Endodermal cell (in vitro differentiated cells): ENCODE measurements at regions not wholly inside any gene's neighbourhood (a gene's known extent, or its start where the extent isn't known, plus 50 kb on each side); places are given as distances from the start of the nearest gene placed in this dataset.

Experiments used
- DNase-seq: peaks from one replicate; pipeline ENCODE4 v3.0.0-alpha.2; 2017
- H3K27ac ChIP-seq: 2 replicates; pipeline ENCODE4 v1.5.1; 2013; ENCODE audit warnings: mild to moderate bottlenecking, low read depth, low read length, moderate library complexity
- H3K27me3 ChIP-seq: 2 replicates; pipeline ENCODE4 v1.6.1; 2013; ENCODE audit warnings: mild to moderate bottlenecking, low read length, moderate library complexity; ENCODE audit not compliant: insufficient read depth, control insufficient read depth, poor library complexity, severe bottlenecking
- H3K36me3 ChIP-seq: 2 replicates; pipeline ENCODE4 v1.7.0; 2013; ENCODE audit warnings: mild to moderate bottlenecking, low read length, moderate library complexity; ENCODE audit not compliant: control insufficient read depth, insufficient read depth
- H3K4me1 ChIP-seq: one replicate; pipeline ENCODE4 v1.7.0; 2013; ENCODE audit warnings: low read length; ENCODE audit not compliant: control insufficient read depth, insufficient read depth
- H3K4me3 ChIP-seq: 2 replicates; pipeline ENCODE4 v1.5.1; 2013; ENCODE audit warnings: mild to moderate bottlenecking, low read length, moderate library complexity
- H3K9ac ChIP-seq: 2 replicates; pipeline ENCODE4 v1.6.1; 2013; ENCODE audit warnings: mild to moderate bottlenecking, low read length, moderate library complexity; ENCODE audit not compliant: poor library complexity, severe bottlenecking; ENCODE audit errors: extremely low read depth
- H3K9me3 ChIP-seq: 2 replicates; pipeline ENCODE4 v1.6.1; 2013; ENCODE audit warnings: mild to moderate bottlenecking, low read length, moderate library complexity; ENCODE audit not compliant: control insufficient read depth
- H3K27ac Mint-ChIP-seq: 2 replicates; pipeline ENCODE4 v1.8.0; 2020; ENCODE audit warnings: mixed read lengths
- H3K27me3 Mint-ChIP-seq: 2 replicates; pipeline ENCODE4 v1.8.0; 2021; ENCODE audit warnings: mild to moderate bottlenecking, mixed read lengths; ENCODE audit not compliant: insufficient read depth
- H3K36me3 Mint-ChIP-seq: 2 replicates; pipeline ENCODE4 v1.8.0; 2020; ENCODE audit warnings: low read depth, mixed read lengths
- H3K4me1 Mint-ChIP-seq: 2 replicates; pipeline ENCODE4 v1.8.0; 2020; ENCODE audit warnings: mixed read lengths
- H3K4me3 Mint-ChIP-seq: 2 replicates; pipeline ENCODE4 v1.8.0; 2020; ENCODE audit warnings: mild to moderate bottlenecking, moderate library complexity, mixed read lengths
- H3K9me3 Mint-ChIP-seq: 2 replicates; pipeline ENCODE4 v1.8.0; 2020; ENCODE audit warnings: mild to moderate bottlenecking, mixed read lengths
- CTCF ChIP-seq: fragments of 200-600 bp; sonication (generic); conservative IDR thresholded peaks from 2 replicates; pipeline ENCODE4 v1.5.0; 2021; ENCODE audit warnings: antibody characterized with exemption, mild to moderate bottlenecking
- WGBS, 2 experiments: methylation state at CpG; one replicate each; pipeline versions ENCODE4 v1.1.5 to v1.1.7; 2013; ENCODE audit warnings: missing lambda C conversion rate in 2 of 2, mixed read lengths in 1 of 2; ENCODE audit not compliant: insufficient coverage in 1 of 2, insufficient read length in 1 of 2; 5-methylcytosine and 5-hydroxymethylcytosine counted together

- Histone ChIP-seq H3K9ac (no peak overlapping the region), H3K27ac (no peak overlapping the region), H3K9me3 (no peaks in the 10 kb centered on the region), H3K4me1 (no peaks in the 10 kb centered on the region), H3K4me3 (no peak overlapping the region), H3K36me3 (no peaks in the 10 kb centered on the region), H3K27me3 (no peaks in the 10 kb centered on the region)
- no peaks in the 10 kb centered on the region for H3K36me3 Mint-ChIP-seq
- peaks cover 1% of the 10 kb centered on the region for H3K9me3 Mint-ChIP-seq
- no peaks in the 10 kb centered on the region for H3K4me1 Mint-ChIP-seq
- no peak for TF ChIP-seq CTCF
- H3K4me3 Mint-ChIP-seq = no peak overlapping the region
- no peak for DNase-seq
- H3K27ac Mint-ChIP-seq = no peak overlapping the region
- no peaks in the 10 kb centered on the region for H3K27me3 Mint-ChIP-seq
- WGBS, 2 experiments = 93% methylated on average over 1 of the region's 1 CpG; no CpG with 5 or more reads in 1 of the 2 experiments
Measured at GRCh38 chr21:25400427-25400826, 206.9 kb downstream of the MRPL39 start.

GRCh38 chr21:25398630-25399029 lies 208.7 kb downstream of the MRPL39 start:
- Histone ChIP-seq H3K27ac (no peak overlapping the region), H3K27me3 (no peaks in the 10 kb centered on the region), H3K4me3 (no peak overlapping the region), H3K9me3 (no peaks in the 10 kb centered on the region), H3K4me1 (no peaks in the 10 kb centered on the region), H3K9ac (no peak overlapping the region), H3K36me3 (no peaks in the 10 kb centered on the region)
- WGBS, 2 experiments = 96% methylated on average over 2 of the region's 3 CpGs; no CpG with 5 or more reads in 1 of the 2 experiments
- Mint-ChIP-seq H3K36me3 (no peaks in the 10 kb centered on the region), H3K27ac (no peak overlapping the region), H3K4me3 (no peak overlapping the region), H3K27me3 (no peaks in the 10 kb centered on the region), H3K9me3 (peaks cover 1% of the 10 kb centered on the region), H3K4me1 (no peaks in the 10 kb centered on the region)
- no peak for TF ChIP-seq CTCF
- DNase-seq = no peak

- Histone ChIP-seq H3K9ac (no peak overlapping the region), H3K36me3 (no peaks in the 10 kb centered on the region), H3K9me3 (no peaks in the 10 kb centered on the region), H3K27me3 (no peaks in the 10 kb centered on the region), H3K4me1 (no peaks in the 10 kb centered on the region), H3K4me3 (no peak overlapping the region), H3K27ac (no peak overlapping the region)
- Mint-ChIP-seq H3K27ac (no peak overlapping the region), H3K36me3 (no peaks in the 10 kb centered on the region), H3K9me3 (peaks cover 1% of the 10 kb centered on the region), H3K4me1 (no peaks in the 10 kb centered on the region), H3K27me3 (no peaks in the 10 kb centered on the region), H3K4me3 (no peak overlapping the region)
- TF ChIP-seq CTCF = no peak
- no peak for DNase-seq
- 93 to 96% methylated on average over 6 to 8 of the region's 8 CpGs for WGBS, 2 experiments
Measured at GRCh38 chr21:25396135-25396711, 211.1 kb downstream of the MRPL39 start.
